IPS-15b (cell line): ENCODE measurements at regions not wholly inside any gene's neighbourhood (a gene's known extent, or its start where the extent isn't known, plus 50 kb on each side); places are given as distances from the start of the nearest gene placed in this dataset.

Experiments used
- H3K27me3 ChIP-seq: one replicate; pipeline ENCODE4 v1.6.1; 2013; ENCODE audit warnings: low read length; ENCODE audit not compliant: control insufficient read depth, insufficient read depth
- H3K36me3 ChIP-seq: one replicate; pipeline ENCODE4 v1.6.1; 2013; ENCODE audit warnings: low read length; ENCODE audit not compliant: control insufficient read depth, insufficient read depth
- H3K4me1 ChIP-seq: one replicate; pipeline ENCODE4 v1.6.1; 2013; ENCODE audit warnings: mild to moderate bottlenecking, low read length; ENCODE audit not compliant: control insufficient read depth, insufficient read depth
- H3K4me3 ChIP-seq: one replicate; pipeline ENCODE4 v1.5.1; 2013; ENCODE audit warnings: low read depth, low read length
- H3K9ac ChIP-seq: one replicate; pipeline ENCODE4 v1.6.1; 2013; ENCODE audit warnings: low read depth, mild to moderate bottlenecking, low read length
- H3K9me3 ChIP-seq: one replicate; pipeline ENCODE4 v1.6.1; 2013; ENCODE audit warnings: mild to moderate bottlenecking, low read length; ENCODE audit not compliant: control insufficient read depth, insufficient read depth

- Histone ChIP-seq H3K4me3 (no peak overlapping the region), H3K9me3 (no peaks in the 10 kb centered on the region), H3K36me3 (no peaks in the 10 kb centered on the region), H3K9ac (no peak overlapping the region), H3K27me3 (no peaks in the 10 kb centered on the region), H3K4me1 (peaks cover 5% of the 10 kb centered on the region)
Observed at GRCh38 chr2:240288087-240288521, 147.4 kb upstream of the GPC1 start.

- H3K9me3 ChIP-seq = no peaks in the 10 kb centered on the region
- H3K9ac ChIP-seq = no peak overlapping the region
- no peak overlapping the region for H3K4me3 ChIP-seq
- no peaks in the 10 kb centered on the region for H3K27me3 ChIP-seq
- peaks cover 5% of the 10 kb centered on the region for H3K4me1 ChIP-seq
- no peaks in the 10 kb centered on the region for H3K36me3 ChIP-seq
Observed at GRCh38 chr2:240289701-240290431, 145.6 kb upstream of the GPC1 start.

GRCh38 chr2:240290432-240291336 is 144.8 kb upstream of the GPC1 start:
- no peaks in the 10 kb centered on the region for H3K36me3 ChIP-seq
- H3K9ac ChIP-seq = no peak overlapping the region
- no peak overlapping the region for H3K4me3 ChIP-seq
- no peaks in the 10 kb centered on the region for H3K27me3 ChIP-seq
- peaks cover 5% of the 10 kb centered on the region for H3K4me1 ChIP-seq
- no peaks in the 10 kb centered on the region for H3K9me3 ChIP-seq

GRCh38 chr2:240291337-240292034 is 144.0 kb upstream of the GPC1 start:
- peaks cover 5% of the 10 kb centered on the region for H3K4me1 ChIP-seq
- H3K9ac ChIP-seq = no peak overlapping the region
- H3K27me3 ChIP-seq = no peaks in the 10 kb centered on the region
- no peaks in the 10 kb centered on the region for H3K9me3 ChIP-seq
- H3K36me3 ChIP-seq = no peaks in the 10 kb centered on the region
- no peak overlapping the region for H3K4me3 ChIP-seq

GRCh38 chr2:240292035-240292574 is 143.4 kb upstream of the GPC1 start:
- no peak overlapping the region for H3K9ac ChIP-seq
- no peaks in the 10 kb centered on the region for H3K27me3 ChIP-seq
- no peak overlapping the region for H3K4me3 ChIP-seq
- H3K9me3 ChIP-seq = no peaks in the 10 kb centered on the region
- no peaks in the 10 kb centered on the region for H3K36me3 ChIP-seq
- peaks cover 5% of the 10 kb centered on the region for H3K4me1 ChIP-seq

GRCh38 chr2:240292619-240293525 is 142.6 kb upstream of the GPC1 start:
- no peak overlapping the region for H3K4me3 ChIP-seq
- H3K36me3 ChIP-seq = no peaks in the 10 kb centered on the region
- H3K9me3 ChIP-seq = no peaks in the 10 kb centered on the region
- H3K4me1 ChIP-seq = peaks cover 5% of the 10 kb centered on the region
- no peaks in the 10 kb centered on the region for H3K27me3 ChIP-seq
- H3K9ac ChIP-seq = no peak overlapping the region

- Histone ChIP-seq H3K27me3 (no peaks in the 10 kb centered on the region), H3K36me3 (no peaks in the 10 kb centered on the region), H3K9me3 (no peaks in the 10 kb centered on the region), H3K9ac (no peak overlapping the region), H3K4me1 (peaks cover 5% of the 10 kb centered on the region), H3K4me3 (no peak overlapping the region)
Observed at GRCh38 chr2:240293557-240294461, 141.7 kb upstream of the GPC1 start.

GRCh38 chr2:240294514-240294913 is 140.9 kb upstream of the GPC1 start:
- H3K9ac ChIP-seq = no peak overlapping the region

GRCh38 chr2:240295256-240296103 is 140.0 kb upstream of the GPC1 start:
- H3K36me3 ChIP-seq = no peaks in the 10 kb centered on the region

More at GRCh38 chr2:240294514-240294913, 140.9 kb upstream of the GPC1 start:
- Histone ChIP-seq H3K4me1 (peaks cover 5% of the 10 kb centered on the region), H3K4me3 (no peak overlapping the region), H3K36me3 (no peaks in the 10 kb centered on the region), H3K27me3 (no peaks in the 10 kb centered on the region), H3K9me3 (no peaks in the 10 kb centered on the region)

GRCh38 chr2:240296104-240296406 is 139.4 kb upstream of the GPC1 start:
- no peaks in the 10 kb centered on the region for H3K36me3 ChIP-seq
- no peaks in the 10 kb centered on the region for H3K9me3 ChIP-seq
- no peak overlapping the region for H3K4me3 ChIP-seq
- H3K4me1 ChIP-seq = peaks cover 5% of the 10 kb centered on the region
- H3K9ac ChIP-seq = no peak overlapping the region
- H3K27me3 ChIP-seq = no peaks in the 10 kb centered on the region

More at GRCh38 chr2:240295256-240296103, 140.0 kb upstream of the GPC1 start:
- Histone ChIP-seq H3K9ac (no peak overlapping the region), H3K4me1 (peaks cover 5% of the 10 kb centered on the region), H3K9me3 (no peaks in the 10 kb centered on the region), H3K4me3 (no peak overlapping the region), H3K27me3 (no peaks in the 10 kb centered on the region)
